VCaP (cell line): ENCODE measurements at regions not wholly inside any gene's neighbourhood (a gene's known extent, or its start where the extent isn't known, plus 50 kb on each side); places are given as distances from the start of the nearest gene placed in this dataset.

Source experiments
- H3K27ac ChIP-seq: fragments of 450-650 bp; 2 replicates; pipeline ENCODE4 v1.5.1; 2017
- TF ChIP-seq, protein P1 (sequence below): fragments of 450-650 bp; conservative IDR thresholded peaks from 2 replicates; pipeline ENCODE4 v1.5.1; 2017; ENCODE audit warnings: mild to moderate bottlenecking, moderate library complexity

DNA sequence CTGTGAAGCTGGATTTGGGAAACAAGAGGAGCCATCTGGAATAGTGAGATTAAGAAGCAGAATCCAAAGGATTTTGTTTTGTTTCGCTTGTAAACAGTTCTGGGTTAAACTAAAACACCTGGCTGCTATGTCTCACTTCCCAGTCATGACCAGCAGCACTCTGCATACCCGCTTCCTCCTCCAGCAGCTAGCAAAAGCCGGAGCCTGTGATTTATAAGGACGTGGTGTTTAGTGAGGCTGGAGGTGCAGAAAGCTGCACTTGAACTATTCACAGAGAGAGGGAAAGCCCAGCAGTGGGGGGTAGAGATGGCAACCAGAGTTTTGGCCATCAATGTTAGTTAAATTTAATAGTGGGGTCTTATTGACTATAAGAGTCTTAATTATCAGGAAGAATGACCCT lies 240.2 kb downstream of the AJAP1 start:
- H3K27ac ChIP-seq: no peak overlapping the region
- TF ChIP-seq, protein P1, sequence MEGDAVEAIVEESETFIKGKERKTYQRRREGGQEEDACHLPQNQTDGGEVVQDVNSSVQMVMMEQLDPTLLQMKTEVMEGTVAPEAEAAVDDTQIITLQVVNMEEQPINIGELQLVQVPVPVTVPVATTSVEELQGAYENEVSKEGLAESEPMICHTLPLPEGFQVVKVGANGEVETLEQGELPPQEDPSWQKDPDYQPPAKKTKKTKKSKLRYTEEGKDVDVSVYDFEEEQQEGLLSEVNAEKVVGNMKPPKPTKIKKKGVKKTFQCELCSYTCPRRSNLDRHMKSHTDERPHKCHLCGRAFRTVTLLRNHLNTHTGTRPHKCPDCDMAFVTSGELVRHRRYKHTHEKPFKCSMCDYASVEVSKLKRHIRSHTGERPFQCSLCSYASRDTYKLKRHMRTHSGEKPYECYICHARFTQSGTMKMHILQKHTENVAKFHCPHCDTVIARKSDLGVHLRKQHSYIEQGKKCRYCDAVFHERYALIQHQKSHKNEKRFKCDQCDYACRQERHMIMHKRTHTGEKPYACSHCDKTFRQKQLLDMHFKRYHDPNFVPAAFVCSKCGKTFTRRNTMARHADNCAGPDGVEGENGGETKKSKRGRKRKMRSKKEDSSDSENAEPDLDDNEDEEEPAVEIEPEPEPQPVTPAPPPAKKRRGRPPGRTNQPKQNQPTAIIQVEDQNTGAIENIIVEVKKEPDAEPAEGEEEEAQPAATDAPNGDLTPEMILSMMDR: no peak

DNA sequence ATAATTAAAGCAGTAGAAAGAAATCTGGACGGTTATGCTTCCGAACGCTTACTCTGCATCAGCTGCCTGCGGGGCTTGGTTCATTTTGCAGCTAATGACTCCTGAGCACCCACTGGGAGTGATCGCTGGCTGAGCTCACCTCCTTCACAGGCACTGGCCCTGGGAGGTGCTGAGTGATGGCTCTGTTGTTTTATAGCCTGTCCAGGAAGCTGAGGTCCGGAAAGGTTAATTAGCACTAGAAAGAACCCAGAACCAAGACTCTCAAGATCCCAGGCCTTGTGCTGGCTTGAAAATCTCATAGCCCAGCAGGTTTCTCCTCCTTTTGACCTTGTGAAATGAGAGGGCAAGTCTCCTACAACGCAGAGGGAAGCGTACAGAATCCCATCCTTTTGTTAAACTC lies 226.2 kb downstream of the AJAP1 start:
- TF ChIP-seq, protein P1: no peak
- no peak overlapping the region for H3K27ac ChIP-seq

DNA sequence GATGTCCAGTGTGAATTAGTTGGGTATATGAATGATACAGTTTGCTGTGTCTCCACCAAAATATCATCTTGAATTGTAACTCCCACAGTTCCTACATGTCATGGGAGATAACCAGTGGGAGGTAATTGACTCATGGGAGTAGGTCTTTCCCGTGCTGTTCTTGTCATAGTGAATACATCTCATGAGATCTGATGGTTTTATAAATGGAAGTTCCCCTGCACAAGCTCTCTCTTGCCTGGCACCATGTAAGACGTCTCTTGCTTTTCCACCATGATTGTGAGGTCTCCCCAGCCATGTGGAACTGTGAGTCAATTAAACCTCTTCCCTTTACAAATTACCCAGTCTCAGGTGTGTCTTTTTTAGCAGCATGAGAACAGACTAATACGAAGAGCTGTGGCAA lies 223.0 kb downstream of the AJAP1 start:
- H3K27ac ChIP-seq: no peak overlapping the region
- TF ChIP-seq, protein P1: no peak

DNA sequence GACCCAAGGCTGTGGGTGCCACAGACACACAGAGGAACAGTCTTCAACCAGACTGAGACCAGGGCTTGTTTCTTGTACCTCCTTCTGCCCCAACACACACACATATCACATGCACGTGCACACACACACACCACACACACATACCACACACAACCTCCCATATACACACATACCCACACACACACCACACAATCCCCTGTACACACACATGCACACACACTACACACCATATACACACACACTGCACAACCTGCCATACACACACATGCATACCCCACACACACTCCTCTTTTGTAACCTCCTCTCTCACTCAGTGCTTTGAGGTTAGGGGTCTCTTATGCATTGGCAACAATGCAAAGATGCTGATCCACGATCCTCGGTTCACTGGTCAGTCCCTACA lies 217.0 kb downstream of the AJAP1 start:
- TF ChIP-seq, protein P1: no peak
- H3K27ac ChIP-seq: no peak overlapping the region

DNA sequence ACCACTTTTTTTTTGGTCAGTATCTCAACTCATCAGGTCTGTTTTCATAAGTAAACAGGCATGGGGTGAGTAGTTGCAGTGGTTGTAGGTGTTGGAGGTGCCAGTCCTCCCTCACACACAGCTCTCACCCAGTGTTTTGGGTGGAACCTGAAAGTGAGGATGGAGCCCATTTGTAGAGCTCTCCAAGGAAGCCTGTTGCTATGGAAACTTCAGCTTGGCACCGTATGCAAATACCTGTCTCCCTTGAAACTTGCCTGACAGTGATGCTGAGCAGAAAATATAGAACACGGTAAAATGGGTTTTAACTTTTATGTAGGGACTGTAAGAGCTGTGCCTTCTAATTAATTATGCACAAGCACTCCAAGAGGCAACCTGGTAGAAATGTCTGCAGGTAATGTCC lies 214.1 kb downstream of the AJAP1 start:
- no peak overlapping the region for H3K27ac ChIP-seq
- TF ChIP-seq, protein P1: no peak

DNA sequence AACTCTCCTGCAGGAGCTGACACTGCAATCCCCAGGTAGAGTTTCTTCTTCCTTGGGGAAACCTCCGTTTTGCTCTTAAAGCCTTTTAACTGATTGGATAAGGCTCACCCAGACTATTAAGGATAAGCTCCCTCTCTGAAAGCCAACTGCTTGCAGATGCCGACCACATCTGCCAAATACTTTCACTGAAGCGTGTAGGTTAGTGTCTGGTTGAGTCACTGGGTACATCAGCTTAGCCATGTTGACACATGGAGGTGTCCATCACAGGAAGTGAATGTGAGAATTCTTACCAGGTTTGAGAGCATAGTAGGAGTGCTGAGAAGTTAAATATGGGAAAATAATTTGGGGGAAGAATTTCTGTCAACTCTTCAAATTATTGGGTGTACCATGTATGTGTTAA lies 202.0 kb downstream of the AJAP1 start:
- no peak overlapping the region for H3K27ac ChIP-seq
- TF ChIP-seq, protein P1: no peak

DNA sequence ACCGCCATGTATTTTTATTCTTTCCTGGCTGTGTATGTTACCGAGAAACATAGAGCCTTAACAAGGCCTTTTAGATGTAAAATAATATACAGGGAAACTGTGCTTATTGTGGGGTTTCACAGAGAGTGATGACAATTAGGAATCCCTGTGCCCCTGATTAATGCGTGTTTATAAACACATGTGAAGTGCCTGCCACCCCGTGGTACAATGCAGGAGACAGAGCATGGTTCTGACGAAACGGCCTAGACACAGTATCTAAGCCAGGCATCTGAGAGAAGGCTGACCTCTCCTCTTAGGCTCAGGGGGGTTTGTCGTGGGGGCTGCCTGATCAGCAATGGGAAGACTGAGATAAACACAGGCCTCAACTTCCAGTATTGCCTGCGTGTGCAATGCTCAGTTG lies 200.0 kb downstream of the AJAP1 start:
- TF ChIP-seq, protein P1: no peak
- no peak overlapping the region for H3K27ac ChIP-seq

DNA sequence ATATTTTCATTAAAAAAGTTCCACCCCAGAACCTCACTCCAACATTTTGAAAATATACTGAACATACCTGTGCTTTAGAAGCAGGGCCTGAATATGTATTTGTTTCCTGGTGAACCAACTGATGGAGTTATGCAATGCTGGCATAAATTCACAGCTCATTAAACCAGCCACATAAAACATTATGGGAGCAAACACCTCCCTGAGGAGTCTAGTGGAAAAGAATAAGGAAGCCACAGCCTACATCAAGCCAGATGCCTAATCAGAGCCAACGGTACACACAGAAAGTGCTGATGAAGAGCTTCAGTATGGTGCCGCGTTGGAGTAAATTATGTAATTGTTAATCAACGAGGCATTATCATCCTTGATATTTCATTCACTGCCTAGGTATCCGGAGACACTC lies 199.5 kb downstream of the AJAP1 start:
- H3K27ac ChIP-seq: no peak overlapping the region
- TF ChIP-seq, protein P1: no peak
